Hypothalamus (tissue), 51 donors: ENCODE measurements at regions not wholly inside any gene's neighbourhood (a gene's known extent, or its start where the extent isn't known, plus 50 kb on each side); places are given as distances from the start of the nearest gene placed in this dataset.
"Not testable (repeated sequence)": the region's sequence is repeated elsewhere in the genome, so short reads cannot be mapped to it uniquely, and the experiment has no call there.

Source experiments
- DNase-seq, 51 donors: peaks; one replicate each; lab custom pipeline; 2025; lab: John Stamatoyannopoulos, UW

GRCh38 chr17:30714825-30715622 lies 109.5 kb downstream of the CRLF3 start:
- peak in 2 of 51 donors; percentile 12 to 19 for DNase-seq

- DNase-seq: not testable (repeated sequence)
These were observed 110.7 kb downstream of the CRLF3 start for GRCh38 chr17:30713805-30714204.

GRCh38 chr17:30712859-30713258 lies 111.6 kb downstream of the CRLF3 start:
- not testable (repeated sequence) for DNase-seq

GRCh38 chr17:30711626-30712507 lies 112.6 kb downstream of the CRLF3 start:
- peak in 1 of 51 donors; percentile 17 for DNase-seq

GRCh38 chr17:30711176-30711575 lies 113.3 kb downstream of the CRLF3 start:
- not testable (repeated sequence) for DNase-seq

- DNase-seq: peak in 4 of 51 donors; percentile 10 to 31 (median 25)
These were observed 114.0 kb downstream of the CRLF3 start for GRCh38 chr17:30710276-30711088.

GRCh38 chr17:30709561-30710275 lies 114.8 kb downstream of the CRLF3 start:
- peak in 22 of 51 donors; percentile 10 to 59 (median 33) for DNase-seq

GRCh38 chr17:30709096-30709495 lies 115.4 kb downstream of the CRLF3 start:
- DNase-seq: peak in 7 of 51 donors; percentile 24 to 77 (median 56)

GRCh38 chr17:30708241-30709078 lies 116.0 kb downstream of the CRLF3 start:
- DNase-seq: peak; percentile 58 to 95 (median 86)

- peak in 7 of 51 donors; percentile 29 to 86 (median 56) for DNase-seq
These were observed 116.7 kb downstream of the CRLF3 start for GRCh38 chr17:30707724-30708240.

GRCh38 chr17:30706461-30707335 lies 117.8 kb downstream of the CRLF3 start:
- not testable (repeated sequence) for DNase-seq

- DNase-seq: peak in 1 of 51 donors; percentile 22
These were observed 118.5 kb downstream of the CRLF3 start for GRCh38 chr17:30706004-30706403.

- no peak for DNase-seq
These were observed 122.9 kb downstream of the CRLF3 start for GRCh38 chr17:30701498-30701989.

GRCh38 chr17:30700833-30701232 lies 123.7 kb downstream of the CRLF3 start:
- DNase-seq: not testable (repeated sequence)

- peak in 21 of 51 donors; percentile 7 to 59 (median 25) for DNase-seq
These were observed 126.7 kb downstream of the CRLF3 start for GRCh38 chr17:30697619-30698460.

GRCh38 chr17:30696234-30696633 lies 128.3 kb downstream of the CRLF3 start:
- no peak for DNase-seq
